GM18505 (cell line): ENCODE measurements at regions not wholly inside any gene's neighbourhood (a gene's known extent, or its start where the extent isn't known, plus 50 kb on each side); places are given as distances from the start of the nearest gene placed in this dataset.

Experiments
- ATAC-seq: cut with Tn5 transposase; IDR thresholded peaks from one replicate; pipeline ENCODE4 v1.9.1; 2021; ENCODE audit not compliant: unreplicated experiment
- POLR2A ChIP-seq: IDR thresholded peaks from 4 replicates; pipeline ENCODE4 v1.6.1; 2011; ENCODE audit warnings: borderline replicate concordance; ENCODE audit not compliant: insufficient read depth, insufficient read length; ENCODE audit errors: extremely low read depth

- no peak for ATAC-seq
- no peak for TF ChIP-seq POLR2A
These were observed 669.4 kb downstream of the INHBA start for GRCh38 chr7:41033500-41033899.

GRCh38 chr7:41030673-41031072 lies 672.2 kb downstream of the INHBA start:
- no peak for ATAC-seq

GRCh38 chr7:41029072-41029499 lies 673.8 kb downstream of the INHBA start:
- TF ChIP-seq POLR2A: no peak
- ATAC-seq: no peak

More at GRCh38 chr7:41030673-41031072, 672.2 kb downstream of the INHBA start:
- TF ChIP-seq POLR2A: no peak

- no peak for TF ChIP-seq POLR2A
- ATAC-seq: no peak
These were observed 674.3 kb downstream of the INHBA start for GRCh38 chr7:41028580-41028979.

GRCh38 chr7:41027428-41028115 lies 675.3 kb downstream of the INHBA start:
- TF ChIP-seq POLR2A: no peak
- ATAC-seq: no peak

- ATAC-seq: no peak
- no peak for TF ChIP-seq POLR2A
These were observed 678.8 kb downstream of the INHBA start for GRCh38 chr7:41024126-41024525.

GRCh38 chr7:41020056-41020455 lies 682.8 kb downstream of the INHBA start:
- TF ChIP-seq POLR2A: no peak
- no peak for ATAC-seq

- TF ChIP-seq POLR2A: no peak
- ATAC-seq: no peak
These were observed 689.8 kb downstream of the INHBA start for GRCh38 chr7:41013117-41013516.

- TF ChIP-seq POLR2A: no peak
- no peak for ATAC-seq
These were observed 690.8 kb downstream of the INHBA start for GRCh38 chr7:41012041-41012440.

- ATAC-seq: no peak
- TF ChIP-seq POLR2A: no peak
These were observed 691.9 kb downstream of the INHBA start for GRCh38 chr7:41010967-41011366.

- no peak for ATAC-seq
These were observed 692.5 kb downstream of the INHBA start for GRCh38 chr7:41010418-41010817.

GRCh38 chr7:41007811-41008210 lies 695.1 kb downstream of the INHBA start:
- ATAC-seq: no peak
- TF ChIP-seq POLR2A: no peak

More at GRCh38 chr7:41010418-41010817, 692.5 kb downstream of the INHBA start:
- no peak for TF ChIP-seq POLR2A

- no peak for ATAC-seq
- no peak for TF ChIP-seq POLR2A
These were observed 695.5 kb downstream of the INHBA start for GRCh38 chr7:41007351-41007751.

GRCh38 chr7:41006306-41006995 lies 696.4 kb downstream of the INHBA start:
- no peak for TF ChIP-seq POLR2A
- ATAC-seq: no peak
